HG03060 (cell line): ENCODE measurements at regions not wholly inside any gene's neighbourhood (a gene's known extent, or its start where the extent isn't known, plus 50 kb on each side); places are given as distances from the start of the nearest gene placed in this dataset.

Experiments used
- ATAC-seq: cut with Tn5 transposase; IDR thresholded peaks from one replicate; pipeline ENCODE4 v1.9.1; 2021; ENCODE audit warnings: low read depth, moderate number of reproducible peaks; ENCODE audit not compliant: unreplicated experiment

DNA sequence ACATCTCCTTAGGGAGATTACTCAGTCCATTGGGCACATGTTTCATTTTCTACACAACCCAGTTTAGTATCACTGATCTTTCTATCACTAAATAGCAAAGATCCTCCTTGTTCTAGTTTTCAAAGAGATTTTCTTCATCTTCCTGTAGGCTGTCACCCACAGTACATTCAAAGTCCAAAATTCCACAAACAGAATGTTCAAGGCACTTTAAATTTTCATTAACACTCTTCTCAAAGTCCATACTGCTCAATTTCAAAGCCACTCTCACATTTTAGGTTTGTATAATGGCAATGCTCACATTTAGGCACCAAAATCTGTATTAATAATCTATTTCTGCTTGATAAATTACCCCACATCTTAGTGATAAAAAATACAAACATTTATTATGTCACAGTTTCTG, 152.8 kb downstream of the FSIP2 start:
- ATAC-seq: no peak

DNA sequence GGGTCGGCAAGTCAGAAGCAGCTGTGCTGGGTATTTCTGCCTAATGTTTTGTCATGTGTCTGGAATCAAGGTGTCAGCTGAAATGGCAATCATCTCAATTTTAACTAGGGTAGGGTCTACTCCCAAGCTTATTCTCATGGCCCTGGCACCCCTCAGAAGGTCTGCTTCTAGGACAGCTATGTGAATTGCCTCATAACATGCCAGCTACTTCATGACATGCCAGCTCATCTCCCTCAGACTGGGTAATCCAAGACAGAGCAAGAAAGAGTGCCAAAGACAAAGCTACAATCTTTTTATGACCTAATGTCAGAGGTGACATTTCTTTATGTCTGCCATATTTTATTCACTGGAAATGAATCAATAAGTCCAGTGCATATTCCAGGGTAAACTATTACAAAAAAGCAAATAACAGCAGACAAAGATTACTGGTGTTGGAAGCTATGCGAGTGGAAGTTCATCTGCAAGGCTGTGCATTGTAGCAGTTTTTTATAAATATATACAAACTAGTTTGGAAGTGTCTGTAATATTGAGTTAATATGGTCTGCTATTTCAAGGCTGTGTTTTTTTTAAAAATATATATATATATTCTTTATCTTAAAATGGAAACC, 153.3 kb downstream of the FSIP2 start:
- ATAC-seq: no peak

DNA sequence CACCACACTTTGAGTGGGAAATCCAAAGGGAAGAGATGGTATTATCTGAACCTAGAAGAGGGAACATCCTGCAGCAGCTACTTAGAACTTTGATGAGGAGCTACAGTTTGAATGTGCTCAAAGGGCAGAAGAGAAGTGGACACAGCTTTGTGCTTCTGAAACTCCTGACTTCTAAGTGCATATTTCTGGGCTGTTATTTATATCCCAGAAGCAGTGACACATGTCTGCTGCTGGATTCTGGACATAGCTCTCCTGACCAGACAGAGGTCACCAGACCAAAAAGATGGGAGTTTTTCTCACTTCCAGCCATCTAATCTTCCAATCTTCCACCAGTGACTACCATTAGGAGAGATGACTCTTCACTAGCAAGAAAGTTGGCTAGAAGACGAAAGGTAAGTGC, 153.9 kb downstream of the FSIP2 start:
- no peak for ATAC-seq

DNA sequence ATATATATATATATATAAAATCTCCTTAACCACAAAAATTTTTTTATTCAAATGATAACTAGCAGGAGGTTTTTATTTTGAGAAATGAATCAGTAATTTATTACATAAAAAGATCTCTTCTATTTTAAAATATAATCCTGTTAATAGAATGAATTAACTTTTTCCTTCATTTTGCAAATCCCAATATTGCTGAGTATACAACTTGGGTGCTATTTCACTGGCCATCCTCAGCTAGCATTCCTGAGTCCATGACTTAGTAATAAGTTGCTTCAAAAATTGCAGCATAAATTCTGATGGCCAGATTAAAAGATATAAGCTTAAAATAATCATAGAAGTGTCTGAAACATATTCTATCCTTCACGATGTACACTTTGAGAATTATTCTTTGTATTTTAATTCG, 155.6 kb downstream of the FSIP2 start:
- ATAC-seq: no peak

DNA sequence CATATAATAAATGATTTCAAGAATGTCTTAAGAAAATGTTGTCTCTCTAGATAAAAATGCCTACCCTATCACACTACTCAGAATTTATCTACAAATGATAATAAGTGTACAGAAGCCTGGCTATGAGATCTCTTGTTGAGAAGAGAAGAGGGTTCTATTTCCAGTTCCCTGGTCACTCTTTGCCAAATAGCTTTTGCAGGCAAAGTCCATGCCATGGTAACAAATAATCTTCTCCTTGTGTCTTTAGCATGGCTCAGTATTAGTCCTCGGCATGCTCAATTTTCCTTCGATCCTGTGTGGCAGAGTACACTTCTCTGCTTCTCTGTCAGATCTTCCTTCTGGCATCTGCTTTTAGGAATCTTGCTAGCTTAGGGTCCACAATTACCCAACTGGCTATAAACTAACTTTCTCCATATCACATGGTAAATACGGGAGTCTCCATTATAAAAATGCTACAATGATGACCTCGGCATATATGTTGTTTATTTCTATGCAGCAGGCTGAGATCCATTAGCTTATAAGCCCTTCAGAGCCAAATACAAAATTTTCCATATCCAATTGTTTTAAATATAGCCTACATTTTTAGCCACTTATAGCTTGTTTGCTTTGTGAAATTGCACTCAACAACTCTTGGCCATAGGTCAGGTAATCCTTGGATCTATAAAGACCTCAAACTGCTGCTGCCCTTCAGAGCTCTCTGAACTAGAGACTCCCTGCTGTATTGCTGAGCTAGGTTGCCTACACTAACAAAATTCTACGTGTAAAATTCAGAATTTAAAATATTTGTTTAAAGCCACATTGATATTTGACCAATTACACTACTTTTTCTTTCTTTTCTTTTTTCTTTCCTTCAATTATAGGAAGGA, 157.5 kb downstream of the FSIP2 start:
- ATAC-seq: no peak

DNA sequence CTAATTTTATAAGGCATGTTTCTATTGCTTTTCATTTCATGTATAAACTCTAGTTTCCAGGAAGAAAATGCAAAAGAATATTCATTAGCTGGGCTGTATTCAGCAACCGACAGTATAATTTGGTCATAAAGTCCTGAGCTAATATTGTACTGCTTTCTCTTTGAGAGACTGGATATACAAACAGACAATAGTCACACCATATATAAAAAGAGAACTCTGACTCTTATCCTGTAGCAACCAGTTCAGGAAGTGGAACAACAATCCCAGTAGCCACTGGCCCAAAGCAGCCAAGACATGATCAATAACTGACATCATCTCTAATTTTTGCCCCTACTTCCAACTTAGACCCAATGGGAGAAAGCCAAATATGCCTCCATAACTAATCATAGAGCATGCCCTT, 160.8 kb downstream of the FSIP2 start:
- no peak for ATAC-seq

DNA sequence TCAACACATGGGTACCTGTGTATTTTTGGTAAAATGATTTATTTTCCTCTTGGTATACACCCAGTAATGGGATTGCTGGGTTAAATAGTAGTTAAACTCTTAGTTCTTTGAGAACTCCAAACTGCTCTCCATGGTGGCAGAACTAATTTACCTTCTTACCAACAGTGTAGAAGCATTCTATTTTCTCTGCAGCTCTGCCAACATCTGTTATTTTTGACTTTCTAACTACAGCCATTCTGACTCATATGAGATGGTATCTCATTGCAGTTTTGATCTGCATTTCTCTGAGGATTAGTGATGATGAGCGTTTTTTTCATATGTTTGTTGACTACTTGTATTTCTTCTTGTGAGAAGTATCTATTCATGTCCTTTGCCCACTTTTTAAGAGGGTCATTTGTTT, 180.6 kb downstream of the FSIP2 start:
- ATAC-seq: no peak

DNA sequence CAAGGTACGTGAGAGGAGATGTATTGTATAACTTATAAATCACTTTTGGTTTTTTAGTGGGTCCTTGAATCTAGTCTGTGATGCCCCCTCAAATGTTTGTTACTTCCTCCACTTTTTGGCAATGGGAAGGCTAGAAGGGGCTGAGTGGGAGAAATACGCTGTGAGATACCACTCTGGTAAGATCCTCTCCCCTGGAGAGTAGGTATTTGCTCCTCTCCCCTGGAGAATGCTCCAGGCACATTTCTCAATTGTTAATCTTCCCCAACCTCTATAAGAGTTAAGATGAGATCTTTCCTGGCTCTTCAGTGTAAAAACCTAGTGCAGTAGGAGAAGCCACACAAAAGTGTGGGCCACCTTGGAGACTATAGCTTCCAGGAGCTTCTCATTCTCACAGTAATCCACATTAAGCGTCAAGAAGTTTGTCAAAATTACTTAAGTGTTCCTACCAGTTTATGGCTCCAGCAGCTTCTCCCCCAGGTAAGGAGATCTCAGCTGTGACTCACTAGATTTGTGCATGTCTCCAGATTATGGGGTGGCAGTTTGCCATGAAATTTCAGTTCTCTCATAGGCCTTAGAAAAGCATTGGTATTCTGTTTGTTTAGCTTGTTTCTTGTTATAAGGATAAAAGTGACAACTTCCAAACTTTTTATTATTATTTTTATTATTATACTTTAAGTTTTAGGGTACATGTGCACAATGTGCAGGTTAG, 182.6 kb downstream of the FSIP2 start:
- no peak for ATAC-seq

DNA sequence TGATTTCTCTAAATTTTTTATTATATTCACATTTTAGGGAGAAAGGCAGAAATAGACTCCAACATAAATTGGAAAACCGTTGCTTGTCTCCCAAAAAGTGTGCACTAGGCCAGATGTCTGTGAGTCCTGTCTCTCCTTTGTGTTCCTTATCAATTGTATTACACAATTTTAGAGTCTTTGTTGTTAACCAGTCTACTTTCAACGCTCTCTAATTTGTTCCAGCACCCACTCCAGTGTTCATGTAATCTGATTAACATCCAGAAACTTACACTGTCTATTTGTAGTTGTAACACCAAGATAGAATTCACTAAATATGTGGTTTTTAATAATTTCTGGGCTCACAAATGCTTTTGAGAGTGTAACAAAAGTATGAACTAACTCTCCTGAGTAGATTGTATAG, 195.6 kb downstream of the FSIP2 start:
- no peak for ATAC-seq

DNA sequence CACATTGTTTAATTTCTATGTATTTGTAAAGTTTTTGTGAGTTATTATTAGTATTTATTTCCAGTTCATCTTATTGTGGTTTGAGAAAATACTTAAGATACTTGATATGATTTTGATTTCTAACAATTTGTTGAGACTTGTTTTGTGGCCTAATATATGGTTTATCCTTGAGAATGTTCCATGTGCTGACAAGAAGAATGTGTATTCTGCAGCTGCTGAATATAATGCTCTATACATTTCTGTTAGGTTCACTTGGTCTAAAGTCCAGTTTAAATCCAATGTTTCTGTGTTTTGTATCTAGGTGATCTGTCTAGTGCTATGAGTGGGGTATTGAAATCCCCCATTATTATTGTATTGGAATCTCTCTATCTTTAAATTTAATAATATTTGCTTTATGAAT, 201.3 kb downstream of the FSIP2 start:
- no peak for ATAC-seq

DNA sequence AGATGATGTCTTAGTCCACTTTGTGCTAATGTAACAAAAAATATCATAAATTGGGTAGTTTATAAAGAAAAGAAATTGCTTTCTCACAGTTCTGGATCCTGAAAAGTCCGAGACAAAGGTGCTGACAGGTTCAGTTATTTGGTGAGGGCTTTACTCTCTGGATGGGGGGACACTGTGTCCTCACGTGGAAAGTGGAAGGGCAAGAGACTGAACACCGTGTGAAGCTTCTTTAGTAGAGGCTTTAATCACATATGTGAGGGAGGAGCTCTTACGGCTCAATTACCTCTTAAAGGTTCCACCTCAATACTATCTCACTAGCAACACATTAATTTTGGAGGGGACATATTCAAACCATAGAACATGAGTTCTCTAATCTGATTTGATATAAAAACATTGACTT, 204.3 kb downstream of the FSIP2 start:
- no peak for ATAC-seq

DNA sequence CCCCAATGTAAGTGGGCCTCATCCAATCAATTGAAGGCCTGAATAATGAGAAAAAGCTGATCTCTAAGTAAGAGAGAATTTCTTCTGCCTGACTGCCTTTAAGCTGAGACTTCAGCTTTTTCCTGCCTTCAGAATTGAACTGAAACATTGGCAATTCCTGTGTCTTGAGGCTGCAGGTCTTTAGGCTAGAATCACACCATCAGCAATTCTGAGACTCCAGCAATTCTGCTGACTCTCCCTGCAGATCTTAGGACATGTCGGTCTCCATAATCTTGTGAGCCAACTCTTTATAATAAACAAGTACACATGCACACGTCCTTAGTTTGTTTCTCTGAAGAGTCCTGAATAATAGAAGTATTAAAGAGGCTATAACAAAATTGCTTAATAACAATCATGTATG, 209.1 kb downstream of the FSIP2 start:
- ATAC-seq: no peak

DNA sequence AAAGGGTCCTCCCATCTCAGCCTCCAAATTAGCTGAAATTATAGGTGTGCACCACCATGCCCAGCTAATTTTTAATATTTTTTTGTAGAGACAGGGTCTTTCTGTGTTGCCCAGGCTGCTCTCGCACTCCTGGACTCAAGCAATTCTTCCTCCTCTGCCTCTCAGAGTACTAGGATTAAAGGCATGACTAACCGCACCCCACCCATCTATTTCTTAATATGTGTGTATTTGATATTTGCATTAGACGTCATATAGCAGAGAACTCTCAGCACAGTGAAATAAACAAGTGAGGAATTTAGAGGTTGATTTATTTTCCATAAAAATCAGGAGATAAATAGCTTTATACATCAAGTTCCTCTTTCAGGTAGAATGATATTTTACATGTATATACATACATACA, 213.5 kb downstream of the FSIP2 start:
- ATAC-seq: no peak

DNA sequence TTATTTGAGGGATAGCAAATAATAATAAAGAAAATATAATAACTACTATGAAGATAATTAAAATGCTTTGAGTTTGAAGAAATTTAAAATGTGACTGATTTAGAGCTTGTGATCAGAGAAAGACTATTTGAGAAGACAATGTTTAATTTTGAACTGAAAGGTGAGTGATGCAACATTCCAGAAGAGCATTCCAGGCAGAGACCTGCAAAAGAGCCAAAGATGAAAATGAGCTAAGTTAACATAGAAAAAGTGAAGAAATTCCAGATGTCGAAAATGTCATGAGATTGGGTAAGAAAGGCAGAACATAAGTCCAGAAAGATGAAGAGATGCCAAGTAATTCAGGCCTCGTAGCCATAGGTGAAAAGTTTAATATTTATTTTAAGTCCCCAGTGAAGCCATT, 215.8 kb downstream of the FSIP2 start:
- ATAC-seq: no peak

DNA sequence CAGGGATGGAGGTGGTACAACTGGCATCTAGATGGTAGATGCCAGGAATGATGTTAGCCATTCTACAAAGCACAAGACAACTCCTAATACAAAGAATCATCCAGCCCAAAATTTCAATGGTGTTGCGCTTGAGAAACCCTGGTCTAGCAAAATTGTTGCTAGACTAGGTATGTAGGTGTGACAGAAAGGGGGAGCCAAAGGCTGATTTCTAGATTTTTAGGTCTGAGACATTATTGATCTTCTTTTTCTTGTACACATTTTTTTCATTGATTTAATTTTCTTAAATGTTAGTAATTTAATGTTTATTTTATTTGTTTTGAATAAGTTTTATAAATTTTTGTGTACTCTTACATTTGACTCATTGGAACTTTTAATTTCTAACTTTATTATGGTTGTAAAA, 216.4 kb downstream of the FSIP2 start:
- no peak for ATAC-seq

DNA sequence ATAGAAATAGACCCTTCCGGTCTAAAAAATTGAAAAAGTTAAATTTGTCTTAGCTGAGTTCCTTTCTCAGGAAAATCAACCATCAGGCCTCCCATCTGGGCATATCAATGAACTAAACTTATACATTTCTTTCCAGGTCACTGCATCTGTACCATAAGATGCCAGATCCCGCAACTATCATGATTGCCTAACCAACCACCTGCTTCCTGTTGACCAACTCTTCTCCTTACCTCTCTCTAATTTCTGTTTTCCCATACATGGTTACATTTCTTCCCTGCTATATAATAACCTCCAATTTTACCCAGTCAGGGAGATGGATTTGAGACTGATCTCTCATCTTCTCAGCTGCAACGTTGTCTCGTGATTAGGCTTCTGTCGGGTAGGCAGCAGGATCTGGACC, 228.7 kb downstream of the FSIP2 start:
- ATAC-seq: no peak

DNA sequence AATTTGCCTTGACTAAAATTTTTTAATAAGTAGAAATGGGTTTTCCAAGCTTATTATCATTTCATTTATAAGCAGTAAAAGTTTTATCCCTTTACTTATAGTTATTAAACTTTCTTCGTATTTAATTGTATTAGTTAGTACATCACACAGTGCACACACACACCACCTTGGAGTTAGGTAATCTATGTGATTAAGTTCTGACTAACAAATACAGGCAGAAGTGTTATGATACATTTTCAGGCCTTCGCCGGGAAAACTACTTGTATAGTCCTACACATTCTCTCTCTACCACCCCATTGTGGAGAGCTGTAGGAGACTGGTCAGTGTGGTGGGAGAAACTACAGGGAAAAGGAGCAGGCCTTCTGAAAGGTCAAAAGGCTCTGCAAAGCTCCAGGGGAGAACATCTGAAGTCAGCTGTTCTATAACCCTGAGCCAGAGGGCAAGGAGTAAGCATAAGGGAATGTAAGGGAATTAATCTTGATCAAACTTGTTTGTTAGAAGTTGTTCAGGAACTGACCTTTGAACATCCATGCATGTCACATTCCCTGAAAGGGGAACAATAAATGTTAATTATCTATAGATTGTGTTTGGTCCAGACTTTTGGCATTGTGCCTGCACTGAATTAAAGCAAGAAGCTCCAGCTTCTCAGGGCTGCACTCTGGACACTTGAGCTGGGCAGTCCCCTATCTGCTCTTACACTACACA, 231.7 kb downstream of the FSIP2 start:
- ATAC-seq: no peak

DNA sequence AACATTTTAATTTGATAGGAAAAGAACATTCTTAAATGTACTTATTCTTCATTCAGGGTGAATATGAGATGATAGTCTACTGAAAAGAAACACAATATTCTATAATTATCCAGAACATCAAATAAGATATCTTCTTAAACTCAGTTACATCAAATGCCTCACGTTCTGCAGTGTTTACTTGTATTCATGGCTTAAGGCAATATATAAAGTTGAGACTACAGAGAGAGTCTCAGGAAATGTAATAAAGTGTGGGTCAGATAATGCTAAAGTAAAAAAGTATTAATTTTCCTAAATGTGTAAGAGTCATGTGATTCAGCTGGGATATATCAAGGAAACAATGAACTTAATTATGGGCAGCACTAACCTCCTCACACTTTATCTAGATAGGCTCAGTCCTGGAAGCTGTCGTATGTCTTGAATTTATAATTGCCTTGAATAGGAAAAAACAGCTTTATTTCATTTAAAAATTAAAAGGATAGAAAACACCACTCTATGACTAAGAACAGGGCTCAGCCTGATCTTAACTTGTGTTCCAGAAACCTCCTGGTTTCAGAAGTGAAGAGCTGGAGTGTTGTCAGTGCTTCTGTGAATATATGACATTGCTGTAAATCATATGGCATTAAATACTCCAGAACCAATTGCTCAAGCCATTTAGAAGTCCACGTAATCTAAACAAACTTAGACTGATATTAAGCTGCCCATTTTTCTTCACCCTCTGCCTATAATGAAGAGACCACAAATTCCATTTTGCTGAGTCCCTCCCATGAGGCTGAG, 240.2 kb downstream of the FSIP2 start:
- ATAC-seq: no peak

DNA sequence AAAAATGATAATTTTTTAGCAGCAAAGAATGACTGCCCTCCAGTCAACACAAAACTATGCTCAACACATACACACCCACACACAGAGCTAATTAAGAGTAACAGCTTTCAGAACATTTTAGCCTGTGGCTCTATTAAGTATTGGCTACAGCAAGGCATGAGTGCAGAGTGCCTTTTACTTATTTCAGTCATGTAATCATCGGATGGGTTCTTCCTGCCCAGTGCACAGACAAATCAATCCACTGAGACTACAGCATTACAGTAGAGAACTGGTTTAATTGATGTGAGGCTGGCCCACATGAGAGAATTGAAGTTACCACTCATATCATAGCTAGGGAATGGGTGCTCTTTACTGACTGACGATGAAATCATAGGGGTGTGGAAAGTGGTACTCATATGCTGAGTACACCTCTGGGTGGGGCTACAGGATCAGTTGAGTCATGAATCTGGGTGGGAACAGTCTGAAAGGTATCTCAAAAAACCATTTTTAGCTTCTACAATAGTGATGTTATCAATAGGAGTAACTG, 241.0 kb downstream of the FSIP2 start:
- no peak for ATAC-seq

DNA sequence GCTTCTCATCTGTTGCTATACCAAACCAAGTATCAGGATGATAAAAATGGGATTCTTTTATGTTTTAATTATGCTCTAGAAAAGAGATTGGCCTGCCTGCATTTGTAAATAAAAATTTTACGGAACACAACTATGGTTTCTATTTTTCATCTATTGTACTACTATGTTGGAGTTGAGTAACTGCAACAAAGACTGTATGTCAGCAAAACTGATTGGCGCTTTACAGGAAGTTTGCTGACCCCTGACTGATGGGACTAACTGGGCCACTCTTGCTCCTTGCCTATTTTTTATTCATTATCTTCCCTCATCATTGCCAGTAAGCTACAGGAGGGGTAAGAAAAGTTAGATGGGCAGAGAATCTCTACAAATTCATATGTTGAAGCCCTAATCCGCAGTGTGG, 242.3 kb downstream of the FSIP2 start:
- ATAC-seq: no peak
